ENCODE measurements at regions not wholly inside any gene's neighbourhood (a gene's known extent, or its start where the extent isn't known, plus 50 kb on each side); places are given as distances from the start of the nearest gene placed in this dataset.

DNA sequence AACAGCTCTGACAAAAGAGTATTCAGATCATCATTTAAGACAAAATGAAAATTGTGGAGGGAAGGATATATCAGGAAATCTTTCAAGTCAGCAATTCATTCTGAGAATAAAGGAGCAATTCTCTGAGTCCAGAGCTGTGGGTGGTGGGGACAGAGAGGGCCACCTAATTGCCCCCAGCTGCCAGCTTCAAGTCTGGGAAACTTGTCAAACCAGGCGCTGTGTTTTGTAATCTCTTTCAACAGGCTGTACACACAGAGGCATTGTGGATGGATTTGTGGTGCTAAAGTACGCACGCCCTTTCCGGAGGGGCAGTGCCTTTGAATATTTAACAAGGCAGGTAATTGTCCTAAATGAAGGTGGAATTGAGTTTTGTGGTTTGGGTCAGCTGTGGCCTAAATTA lies 591.1 kb upstream of the BOD1L1 start:
- ATAC-seq (peak; percentile 34), DNase-seq (ENCODE audit: low spot score) (no peak)

DNA sequence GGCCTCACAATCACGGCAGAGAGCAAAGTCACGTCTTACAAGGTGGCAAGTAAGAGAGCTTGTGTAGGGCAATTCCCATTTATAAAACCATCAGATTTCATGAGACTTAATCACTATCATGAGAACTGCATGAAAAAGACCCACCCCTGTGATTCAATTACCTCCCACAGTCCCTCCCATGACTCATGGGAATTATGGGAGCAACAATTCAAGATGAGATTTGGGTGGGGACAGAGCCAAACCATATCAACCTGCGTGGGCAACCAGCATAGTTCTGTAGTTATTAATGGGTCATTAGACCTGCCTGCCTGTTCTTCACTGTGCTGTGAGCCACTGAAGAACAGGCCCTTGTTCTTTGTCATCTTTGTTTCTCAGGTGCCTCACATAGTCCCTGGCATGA lies 593.7 kb upstream of the BOD1L1 start:
- no peak for ATAC-seq
- no peak for DNase-seq (ENCODE audit: low spot score)

DNA sequence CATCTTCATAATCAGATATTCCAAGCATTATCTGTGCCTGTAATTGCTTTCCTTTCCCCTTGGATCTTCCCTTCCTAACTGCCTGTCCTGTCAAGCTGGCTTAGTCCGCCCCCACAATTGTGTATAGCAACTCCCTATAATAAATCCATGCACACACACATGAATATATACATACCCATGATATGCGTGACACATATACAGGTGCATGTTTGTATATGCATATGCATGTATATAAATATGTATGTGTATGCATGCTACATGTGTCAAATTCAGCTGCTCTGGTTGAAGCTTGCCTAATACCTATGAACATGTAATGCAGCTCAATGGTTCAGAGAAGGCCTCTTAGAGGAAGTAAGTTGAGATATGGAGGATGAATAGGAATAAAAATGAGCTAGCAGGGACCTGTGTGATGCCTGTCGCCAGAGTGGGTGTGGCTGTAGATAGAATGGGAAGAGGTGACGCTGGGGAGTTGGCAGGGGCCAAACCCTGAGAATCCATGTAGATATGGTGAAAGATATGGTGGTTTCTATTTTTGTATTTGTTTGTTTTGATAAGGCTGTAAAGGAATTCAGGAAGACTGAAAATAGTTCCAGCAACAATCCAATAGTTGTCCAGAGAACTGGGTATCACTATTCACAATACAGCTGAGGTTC lies 595.0 kb upstream of the BOD1L1 start:
- DNase-seq (ENCODE audit: low spot score), result no peak
- no peak for ATAC-seq

DNA sequence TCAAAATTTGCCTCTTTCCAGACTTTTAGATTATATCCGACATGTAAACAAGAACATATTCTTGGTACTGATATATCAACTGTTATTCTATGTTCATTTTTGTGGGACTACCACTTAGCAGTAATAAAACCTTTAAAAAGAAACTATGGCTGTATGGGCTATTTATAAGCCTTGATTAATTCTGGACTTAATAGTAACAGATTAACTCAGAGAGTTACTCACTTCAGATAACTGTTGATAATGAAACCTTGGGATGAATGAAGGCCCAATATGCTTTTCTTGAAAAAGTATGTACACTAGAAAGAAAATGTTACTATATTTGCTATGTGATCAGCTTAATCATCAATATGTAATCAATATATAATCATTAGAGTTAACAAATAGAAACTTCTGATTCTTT lies 595.9 kb upstream of the BOD1L1 start:
- no peak for ATAC-seq
- DNase-seq (ENCODE audit: low spot score), result no peak

DNA sequence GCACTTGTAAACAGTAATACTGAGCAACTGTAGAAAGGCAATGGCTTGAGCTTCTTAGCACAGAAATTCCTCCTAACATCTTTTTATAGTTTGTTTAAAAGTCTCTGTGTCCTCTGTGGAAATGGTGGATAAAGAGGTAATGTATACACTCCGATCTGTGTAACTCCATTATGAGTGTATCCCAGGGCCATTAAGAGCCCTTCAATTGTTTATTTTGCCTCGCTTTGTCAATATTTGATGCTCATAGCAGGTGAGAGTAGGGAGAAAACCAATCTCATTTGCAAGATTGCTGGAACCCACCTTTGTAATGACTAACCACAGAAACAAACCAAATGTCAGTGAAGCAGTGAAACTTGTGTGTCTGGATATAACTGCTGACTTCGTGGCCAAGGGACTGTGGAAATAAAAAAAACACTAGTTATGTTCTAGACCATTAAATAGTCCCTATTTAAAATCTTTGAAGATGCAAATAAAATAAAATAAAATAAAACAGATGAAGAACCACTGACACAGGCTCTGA lies 598.2 kb upstream of the BOD1L1 start:
- ATAC-seq (no peak), DNase-seq (ENCODE audit: low spot score) (no peak)

DNA sequence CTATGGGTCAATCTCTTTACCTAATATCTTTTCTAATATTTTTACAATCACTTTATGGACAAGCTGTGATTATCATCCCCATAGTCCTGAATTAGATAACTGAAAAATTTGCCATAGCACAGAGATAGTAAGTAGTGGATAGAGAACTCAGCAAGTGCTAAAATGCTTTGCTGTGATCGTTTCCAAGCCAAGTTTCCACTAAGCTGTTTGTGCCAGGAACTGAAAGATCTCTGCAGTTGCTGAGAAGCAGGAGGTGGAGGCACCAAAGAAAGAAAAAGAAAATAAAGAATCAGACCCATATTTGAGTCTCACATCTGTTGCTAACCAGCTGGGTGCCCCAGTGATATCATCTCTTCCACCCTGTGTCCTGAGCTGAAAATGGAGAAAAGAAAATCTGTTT lies 605.6 kb upstream of the BOD1L1 start:
- no peak for DNase-seq (ENCODE audit: low spot score)
- ATAC-seq, result no peak

DNA sequence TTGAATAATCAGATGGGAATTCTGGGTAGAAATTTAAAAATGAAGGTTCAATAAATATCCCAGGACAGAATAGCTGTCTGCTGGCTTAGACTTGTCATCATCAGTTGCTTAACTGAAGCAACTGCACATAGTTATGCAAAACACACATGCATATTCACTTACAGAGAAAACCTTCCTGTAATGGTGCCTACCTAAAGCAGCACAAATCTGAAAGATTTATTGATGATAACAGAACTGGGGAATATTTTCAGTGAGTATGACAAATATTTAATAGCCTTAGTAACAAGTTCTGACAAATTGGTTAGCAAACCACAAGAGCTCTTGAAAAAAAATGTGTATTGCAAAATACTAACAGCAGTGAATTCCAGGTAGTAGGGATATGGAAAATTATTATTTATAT lies 606.8 kb upstream of the BOD1L1 start:
- no peak for DNase-seq (ENCODE audit: low spot score)
- no peak for ATAC-seq

DNA sequence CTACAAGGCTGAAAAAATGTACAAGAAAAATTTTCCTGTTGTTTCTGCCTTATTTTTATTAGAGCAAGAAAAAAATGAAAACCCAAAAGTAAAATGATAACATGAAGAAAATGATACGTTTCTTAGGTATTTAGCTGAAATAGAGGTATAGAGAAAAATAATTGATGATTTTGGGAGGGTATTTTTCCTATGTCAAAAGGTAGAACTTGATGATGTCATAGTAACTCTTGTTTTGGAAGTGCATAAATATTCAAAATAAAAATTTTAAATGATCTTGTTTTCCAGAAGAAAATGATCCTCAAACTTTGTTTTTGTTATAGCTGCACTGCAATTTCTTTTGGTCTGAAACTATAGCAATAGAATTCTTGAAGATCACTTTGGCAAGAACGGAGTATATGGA lies 608.8 kb upstream of the BOD1L1 start:
- no peak for ATAC-seq

DNA sequence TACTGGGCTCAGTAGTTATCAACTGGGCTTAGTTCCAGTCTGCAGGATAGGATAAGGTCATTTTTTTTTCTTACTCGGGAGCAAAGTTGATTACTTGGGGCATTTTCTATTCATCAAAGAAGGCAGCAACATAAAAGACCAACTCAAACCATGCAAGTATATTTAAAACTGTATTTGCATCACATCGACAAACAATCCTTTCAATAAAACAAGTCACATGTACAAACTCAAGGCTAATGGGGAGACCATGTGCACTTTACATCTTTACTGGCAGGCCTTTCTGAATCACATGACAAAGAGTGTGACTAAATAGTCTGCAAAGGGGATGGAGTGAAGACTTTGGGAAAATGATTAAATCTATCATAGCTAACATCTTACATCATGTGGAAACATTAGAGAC lies 610.4 kb upstream of the BOD1L1 start:
- DNase-seq (ENCODE audit: low spot score), result no peak

More for the DNA sequence above, 608.8 kb upstream of the BOD1L1 start:
- no peak for DNase-seq (ENCODE audit: low spot score)

DNA sequence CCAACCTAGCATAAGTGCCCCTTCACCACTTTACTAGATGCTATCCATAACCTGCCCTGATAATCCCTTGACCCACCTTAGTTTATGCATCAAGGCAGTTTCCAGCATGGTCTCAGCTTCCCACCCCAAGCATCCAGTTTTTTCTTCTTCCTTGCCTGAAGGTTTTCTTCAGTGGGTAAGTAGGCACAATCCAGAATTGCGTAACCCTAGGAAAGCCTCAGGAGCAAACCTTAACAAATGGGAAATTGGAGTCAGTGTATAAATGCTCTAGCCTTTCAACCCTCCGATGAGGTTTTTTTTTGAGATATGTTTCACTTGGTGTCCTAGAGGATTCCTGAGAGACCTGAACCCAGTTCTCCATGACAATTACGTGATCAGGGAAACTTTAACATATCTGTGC lies 614.0 kb upstream of the BOD1L1 start:
- ATAC-seq (no peak), DNase-seq (ENCODE audit: low spot score) (no peak)

More for the DNA sequence above, 610.4 kb upstream of the BOD1L1 start:
- no peak for ATAC-seq

DNA sequence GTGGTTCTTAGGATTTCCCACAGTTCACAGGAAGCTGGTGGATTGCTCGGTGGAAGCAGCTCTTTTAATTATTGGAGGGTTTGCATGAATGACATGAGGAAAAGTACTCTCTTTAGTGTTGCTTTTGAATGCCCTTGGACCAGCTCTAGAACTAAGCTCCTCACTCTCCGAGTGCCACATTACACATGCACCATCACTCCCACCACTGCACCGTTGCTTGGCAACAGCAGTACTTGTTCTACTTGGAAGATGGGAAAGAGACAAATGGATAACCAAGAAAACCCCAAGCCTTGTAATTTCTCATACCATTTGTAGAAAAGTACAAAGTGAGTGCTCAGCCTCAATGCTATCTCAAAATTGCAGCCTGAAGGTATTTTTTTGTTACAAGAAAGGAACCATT lies 620.2 kb upstream of the BOD1L1 start:
- DNase-seq (ENCODE audit: low spot score) (no peak), ATAC-seq (no peak)

DNA sequence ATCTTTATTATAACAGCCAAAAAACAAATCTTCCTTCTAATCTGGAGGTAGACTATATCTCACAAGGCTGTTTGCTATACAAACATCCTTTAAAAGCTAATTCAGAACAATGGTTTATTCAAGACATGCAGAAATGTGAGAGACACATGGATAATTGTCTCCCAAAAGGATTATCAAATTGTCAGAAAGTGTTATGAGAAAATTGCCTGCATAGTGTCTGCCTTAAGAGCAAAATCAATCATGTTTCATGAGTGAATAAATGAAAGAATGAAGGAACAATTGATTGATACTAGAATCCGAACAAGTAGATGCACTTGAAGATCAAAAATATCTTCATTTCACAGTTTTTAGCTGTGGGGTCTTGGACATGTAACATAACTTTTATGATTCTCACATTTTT lies 621.7 kb upstream of the BOD1L1 start:
- DNase-seq (ENCODE audit: low spot score), result no peak
- no peak for ATAC-seq

DNA sequence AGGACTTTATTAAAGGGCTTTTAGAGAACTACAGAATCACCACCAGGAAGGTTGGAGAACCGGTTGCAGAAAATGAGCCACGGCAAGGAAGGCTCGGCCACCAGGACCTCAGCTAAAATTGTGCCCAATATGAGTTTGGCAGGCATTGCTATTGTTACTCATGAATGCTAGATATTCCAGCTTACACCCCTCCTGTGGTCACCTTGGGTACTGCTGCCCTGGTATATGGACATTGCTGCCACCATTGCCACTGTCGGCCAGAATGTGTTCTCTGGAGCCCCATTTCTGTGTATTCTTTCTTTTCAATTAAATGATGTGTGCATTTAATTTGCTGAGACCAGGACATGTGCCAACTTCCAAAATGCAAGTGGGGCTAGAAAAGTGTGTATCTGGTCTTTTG lies 626.7 kb upstream of the BOD1L1 start:
- DNase-seq (ENCODE audit: low spot score), result peak; percentile 52
- ATAC-seq, result peak; percentile 98

DNA sequence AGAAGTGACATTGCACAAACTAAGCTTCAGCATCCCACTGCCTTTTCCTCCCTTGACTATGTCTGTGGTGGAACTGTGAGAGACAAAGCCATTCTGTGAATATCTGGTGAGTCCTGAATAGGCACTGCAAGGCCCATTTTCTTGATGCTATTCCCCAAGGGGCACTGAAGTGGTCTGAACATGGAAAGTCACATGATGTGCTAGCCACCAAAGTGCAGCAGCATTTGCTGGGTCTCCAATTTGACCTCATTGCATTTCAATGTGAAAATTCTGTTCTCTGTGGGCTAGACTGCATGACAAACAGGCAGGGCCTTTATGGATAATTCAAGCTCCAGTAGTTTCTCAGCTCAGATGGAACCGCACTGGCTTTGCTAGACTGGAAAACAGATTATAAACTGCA lies 627.4 kb upstream of the BOD1L1 start:
- DNase-seq (ENCODE audit: low spot score) (no peak), ATAC-seq (no peak)

DNA sequence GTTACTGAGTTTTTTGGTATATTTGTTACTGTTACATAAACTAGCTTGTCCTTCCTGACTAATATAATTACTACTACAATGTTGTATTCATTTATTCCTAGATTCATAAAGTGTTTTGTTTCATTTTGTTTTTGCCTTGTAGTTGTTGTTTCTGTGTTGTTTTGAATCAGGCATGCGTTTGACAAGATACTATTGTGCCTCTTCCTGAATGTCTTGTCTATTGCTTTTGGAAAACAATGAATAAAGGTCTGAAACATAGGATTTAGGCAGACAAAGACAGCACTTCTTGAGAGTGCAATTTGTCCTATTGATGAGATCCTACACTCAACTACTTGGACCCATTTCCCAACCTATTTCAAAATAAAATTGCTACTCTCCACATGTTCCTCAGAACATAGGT lies 630.4 kb upstream of the BOD1L1 start:
- DNase-seq (ENCODE audit: low spot score), result no peak
- ATAC-seq, result no peak

DNA sequence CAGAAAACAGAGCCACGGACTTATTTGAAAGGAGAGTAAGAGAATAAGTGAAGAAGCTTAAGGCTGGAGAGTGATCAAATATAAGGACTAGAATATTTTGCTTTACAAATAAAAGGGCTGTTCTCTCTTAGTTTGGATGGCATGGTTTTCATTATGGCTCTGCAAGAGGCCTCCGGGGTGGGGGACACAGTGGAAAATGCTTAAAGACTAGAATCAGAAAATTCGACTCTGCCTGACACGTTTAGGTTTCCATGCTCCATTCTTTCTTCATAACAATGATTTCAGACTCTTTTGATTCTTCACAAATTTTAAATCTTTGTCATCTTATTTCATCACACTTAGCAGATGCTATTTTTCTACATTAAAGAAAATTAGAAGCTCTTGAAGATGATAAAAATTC lies 632.4 kb upstream of the BOD1L1 start:
- ATAC-seq (no peak), DNase-seq (ENCODE audit: low spot score) (no peak)

DNA sequence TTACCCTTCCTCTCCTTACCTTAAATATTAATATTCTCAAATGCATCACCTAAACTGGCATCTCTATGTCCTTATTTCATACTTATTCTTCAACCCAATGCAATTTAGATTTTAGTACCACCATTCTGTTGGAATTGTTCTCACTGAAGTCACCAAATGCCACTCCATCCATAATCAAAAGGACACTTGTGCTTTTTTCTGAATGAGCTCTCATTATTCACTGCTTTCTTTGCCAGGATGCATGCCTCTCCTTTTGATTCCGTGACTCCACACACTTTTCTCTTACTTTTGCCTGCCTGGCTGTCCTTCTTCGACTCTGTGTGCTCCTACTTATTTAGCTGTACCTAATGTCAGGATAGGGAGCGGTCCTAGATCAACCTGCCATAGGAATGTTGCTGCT lies 633.1 kb upstream of the BOD1L1 start:
- ATAC-seq (no peak), DNase-seq (ENCODE audit: low spot score) (no peak)

DNA sequence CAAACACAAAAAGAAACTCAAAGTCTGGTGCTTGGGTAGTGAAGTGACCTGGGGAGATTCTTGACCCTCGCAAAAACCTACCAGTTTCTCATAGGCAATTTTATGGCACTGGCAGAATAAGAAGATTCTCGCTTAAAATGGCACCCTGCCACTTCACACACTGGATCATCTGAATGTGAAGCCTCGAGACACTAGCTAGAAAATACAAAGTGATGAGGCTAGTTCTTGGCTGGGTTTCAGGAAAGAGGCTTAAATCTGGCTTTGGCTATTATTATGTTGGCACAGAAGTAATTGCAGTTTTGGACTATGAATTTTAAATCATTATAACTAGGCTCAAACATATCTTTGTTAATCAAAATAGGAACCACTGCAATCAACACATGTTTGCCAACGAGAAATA lies 634.7 kb upstream of the BOD1L1 start:
- no peak for DNase-seq (ENCODE audit: low spot score)
- no peak for ATAC-seq

DNA sequence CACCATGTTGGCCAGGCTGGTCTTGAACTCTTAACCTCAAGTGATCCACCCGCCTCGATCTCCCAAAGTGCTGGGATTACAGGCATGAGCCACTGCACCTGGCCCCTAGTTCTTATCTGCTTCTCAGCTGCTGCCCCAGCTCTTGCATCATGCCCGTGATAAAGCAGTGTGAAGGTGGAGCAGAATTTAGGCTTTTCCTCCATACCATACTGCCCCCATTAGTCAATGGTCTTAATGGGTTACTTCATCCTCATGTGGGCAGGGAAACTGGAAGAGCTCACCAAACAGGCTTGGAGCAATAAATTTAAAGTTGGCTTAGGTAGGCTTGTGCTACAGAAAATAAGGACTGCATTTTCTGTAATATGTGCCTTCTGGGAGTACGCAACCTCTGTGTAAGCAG lies 636.9 kb upstream of the BOD1L1 start:
- no peak for ATAC-seq

DNA sequence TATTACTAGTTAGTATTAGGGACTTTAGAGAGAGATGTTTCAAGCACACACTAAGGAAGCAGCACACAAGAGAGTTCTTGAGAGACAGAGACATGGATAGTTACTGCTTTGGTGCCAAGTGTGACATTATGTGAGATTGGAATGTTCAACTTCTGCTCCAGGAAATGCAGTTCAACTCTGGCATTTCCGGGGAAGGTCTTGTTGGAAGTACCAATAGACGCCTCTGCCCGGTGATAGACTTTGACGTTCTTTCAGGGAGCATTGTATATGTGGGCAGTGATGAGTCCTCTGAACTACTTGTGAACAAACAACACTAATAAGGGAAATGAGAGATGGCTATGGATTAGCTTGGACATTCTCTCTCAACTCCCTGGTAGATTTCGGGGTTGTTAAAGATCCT lies 638.1 kb upstream of the BOD1L1 start:
- no peak for DNase-seq (ENCODE audit: low spot score)
- ATAC-seq, result no peak

More for the DNA sequence above, 636.9 kb upstream of the BOD1L1 start:
- no peak for DNase-seq (ENCODE audit: low spot score)

DNA sequence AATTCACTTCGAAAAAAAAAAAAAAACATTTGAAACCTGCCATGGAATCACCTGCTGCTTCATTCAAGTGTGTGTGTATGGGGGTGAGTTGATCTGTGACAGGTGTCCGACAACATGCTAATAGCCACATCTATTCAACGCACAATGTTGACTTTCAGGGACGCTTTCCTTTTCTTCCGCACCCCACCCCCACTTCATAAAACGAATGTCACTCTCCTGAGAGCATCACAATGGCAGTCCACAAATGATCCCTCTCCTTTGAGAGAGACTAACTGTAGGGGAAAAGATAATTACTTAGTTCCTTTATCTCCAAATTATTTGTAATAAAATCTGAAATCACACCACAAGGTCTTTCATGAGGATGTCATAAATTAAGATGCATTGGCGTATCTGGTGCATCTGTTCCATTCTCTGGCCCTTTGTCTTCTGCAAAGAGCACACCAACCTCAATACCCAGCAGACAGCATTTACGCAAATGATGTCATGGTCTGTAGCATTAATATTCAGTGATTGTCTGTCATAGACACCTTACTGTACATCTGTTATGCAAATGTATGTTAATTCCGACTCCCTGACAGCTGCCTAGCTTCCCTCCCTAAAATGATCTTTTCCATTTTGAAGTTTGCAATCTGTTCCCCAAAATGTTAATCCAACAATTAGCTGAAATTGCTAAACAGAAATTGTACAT lies 640.0 kb upstream of the BOD1L1 start:
- DNase-seq (ENCODE audit: low spot score) (no peak), ATAC-seq (no peak)

DNA sequence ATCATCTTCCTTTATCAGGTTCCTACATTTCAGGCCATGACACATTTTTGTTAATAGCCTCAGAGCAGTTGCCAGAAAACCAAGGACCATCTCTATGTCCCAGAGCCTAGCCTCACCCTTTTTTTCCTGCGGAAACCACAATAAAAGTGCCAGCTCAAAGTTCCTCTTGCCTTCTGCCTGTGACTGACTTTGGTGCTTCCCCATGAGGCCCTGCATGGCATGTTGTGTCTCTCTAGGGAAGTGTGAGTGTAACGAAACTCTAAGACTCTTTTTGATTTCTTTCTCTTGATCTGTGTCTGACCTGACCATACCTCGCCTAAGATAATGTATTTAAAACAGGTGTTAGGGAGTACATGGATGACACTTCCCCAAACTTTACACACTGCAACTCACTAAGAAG lies 642.3 kb upstream of the BOD1L1 start:
- DNase-seq (ENCODE audit: low spot score), result no peak

DNA sequence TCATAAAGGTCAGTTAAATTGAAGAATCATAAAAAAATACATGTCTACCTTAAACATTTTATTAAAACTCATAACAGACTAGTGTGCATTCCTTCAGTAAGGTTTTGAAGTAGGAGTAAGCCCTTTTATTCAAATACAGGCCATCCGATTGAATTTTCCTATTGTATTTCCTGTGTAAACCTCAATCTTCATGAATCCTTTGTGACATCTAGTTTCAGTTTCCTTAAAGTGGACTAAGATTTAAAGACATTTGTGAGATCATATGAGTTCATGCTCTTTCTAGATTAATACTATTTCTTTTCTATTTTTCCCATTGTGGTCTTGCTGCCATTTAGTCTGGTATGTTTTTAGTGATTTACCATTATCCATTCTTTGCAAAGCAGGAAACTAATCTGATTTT lies 644.7 kb upstream of the BOD1L1 start:
- DNase-seq (ENCODE audit: low spot score) (no peak), ATAC-seq (no peak)

More for the DNA sequence above, 642.3 kb upstream of the BOD1L1 start:
- ATAC-seq, result no peak
